GM12875 (cell line): ENCODE measurements at regions not wholly inside any gene's neighbourhood (a gene's known extent, or its start where the extent isn't known, plus 50 kb on each side); places are given as distances from the start of the nearest gene placed in this dataset.

Experiments used
- H3K4me3 ChIP-seq: one replicate; pipeline ENCODE4 v1.5.1; 2011; ENCODE audit warnings: low read depth, low read length, control low read depth
- TF ChIP-seq, protein P1 (sequence below): IDR thresholded peaks from 2 replicates; pipeline ENCODE4 v1.5.1; 2011; ENCODE audit warnings: low read depth, mild to moderate bottlenecking, control low read depth, inconsistent platforms, low read length, moderate library complexity, borderline replicate concordance; ENCODE audit not compliant: insufficient read depth

DNA sequence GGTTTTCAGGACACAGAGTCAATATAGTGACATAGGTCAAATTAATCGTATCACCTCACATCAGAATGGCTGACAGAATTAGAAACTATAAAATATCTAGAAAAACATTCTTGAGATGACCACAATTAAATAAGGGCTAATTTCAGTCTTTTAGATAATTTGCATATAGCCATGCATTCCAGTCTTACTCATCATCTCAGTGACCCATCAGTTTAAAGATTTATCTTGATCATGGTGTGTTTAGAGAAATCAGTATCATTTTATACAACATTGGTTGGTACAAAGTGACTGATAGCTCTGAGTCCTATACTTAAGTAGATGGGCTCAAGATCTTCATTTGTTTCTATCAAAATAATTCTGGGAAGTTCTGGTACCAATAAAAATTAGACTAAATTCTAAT, 262.3 kb upstream of the SNX7 start:
- H3K4me3 ChIP-seq: no peak overlapping the region
- TF ChIP-seq, protein P1, sequence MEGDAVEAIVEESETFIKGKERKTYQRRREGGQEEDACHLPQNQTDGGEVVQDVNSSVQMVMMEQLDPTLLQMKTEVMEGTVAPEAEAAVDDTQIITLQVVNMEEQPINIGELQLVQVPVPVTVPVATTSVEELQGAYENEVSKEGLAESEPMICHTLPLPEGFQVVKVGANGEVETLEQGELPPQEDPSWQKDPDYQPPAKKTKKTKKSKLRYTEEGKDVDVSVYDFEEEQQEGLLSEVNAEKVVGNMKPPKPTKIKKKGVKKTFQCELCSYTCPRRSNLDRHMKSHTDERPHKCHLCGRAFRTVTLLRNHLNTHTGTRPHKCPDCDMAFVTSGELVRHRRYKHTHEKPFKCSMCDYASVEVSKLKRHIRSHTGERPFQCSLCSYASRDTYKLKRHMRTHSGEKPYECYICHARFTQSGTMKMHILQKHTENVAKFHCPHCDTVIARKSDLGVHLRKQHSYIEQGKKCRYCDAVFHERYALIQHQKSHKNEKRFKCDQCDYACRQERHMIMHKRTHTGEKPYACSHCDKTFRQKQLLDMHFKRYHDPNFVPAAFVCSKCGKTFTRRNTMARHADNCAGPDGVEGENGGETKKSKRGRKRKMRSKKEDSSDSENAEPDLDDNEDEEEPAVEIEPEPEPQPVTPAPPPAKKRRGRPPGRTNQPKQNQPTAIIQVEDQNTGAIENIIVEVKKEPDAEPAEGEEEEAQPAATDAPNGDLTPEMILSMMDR: no peak

- TF ChIP-seq, protein P1: no peak
- H3K4me3 ChIP-seq: no peak overlapping the region
Observed at GRCh38 chr1:98398649-98399048, 262.9 kb upstream of the SNX7 start.

DNA sequence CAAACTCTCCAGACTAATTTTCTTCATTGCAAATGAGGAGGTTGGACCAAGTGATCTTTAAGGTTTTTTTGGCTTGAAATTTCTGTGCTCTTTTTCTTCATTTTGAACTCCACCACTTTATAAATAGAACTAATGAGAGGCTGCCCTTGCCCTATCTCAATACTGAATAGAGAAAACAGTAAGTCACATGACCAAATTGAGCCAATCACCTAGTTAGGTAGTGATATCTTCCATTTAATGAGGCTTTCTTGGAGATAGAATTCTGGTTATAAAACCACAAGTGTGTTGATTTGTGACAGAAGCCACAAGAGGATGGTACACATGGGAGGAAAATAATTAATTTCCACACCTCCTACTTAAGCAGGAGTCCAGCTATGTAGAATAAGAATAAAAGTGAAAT, 263.4 kb upstream of the SNX7 start:
- no peak overlapping the region for H3K4me3 ChIP-seq
- TF ChIP-seq, protein P1: no peak

DNA sequence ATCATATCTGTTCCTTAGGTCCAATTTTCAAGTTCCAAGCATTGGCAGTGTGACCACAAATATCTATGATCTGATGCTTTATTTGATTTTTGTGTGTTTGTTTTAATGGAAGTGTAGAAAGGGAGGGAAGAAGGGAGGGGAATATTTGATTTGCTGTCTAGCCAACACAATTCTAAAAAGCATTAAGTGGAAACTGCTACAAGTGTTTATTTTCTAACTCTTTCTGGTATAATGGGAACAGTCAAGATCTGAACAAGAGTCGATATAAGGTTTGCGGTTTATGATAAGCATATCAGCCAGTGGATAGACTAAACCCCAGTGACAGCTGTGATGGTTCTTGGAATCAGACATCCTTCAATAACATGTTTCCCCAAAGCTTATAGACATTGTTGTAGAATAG, 267.8 kb upstream of the SNX7 start:
- no peak overlapping the region for H3K4me3 ChIP-seq
- TF ChIP-seq, protein P1: no peak

- no peak overlapping the region for H3K4me3 ChIP-seq
- TF ChIP-seq, protein P1: no peak
Observed at GRCh38 chr1:98391175-98391574, 270.3 kb upstream of the SNX7 start.

DNA sequence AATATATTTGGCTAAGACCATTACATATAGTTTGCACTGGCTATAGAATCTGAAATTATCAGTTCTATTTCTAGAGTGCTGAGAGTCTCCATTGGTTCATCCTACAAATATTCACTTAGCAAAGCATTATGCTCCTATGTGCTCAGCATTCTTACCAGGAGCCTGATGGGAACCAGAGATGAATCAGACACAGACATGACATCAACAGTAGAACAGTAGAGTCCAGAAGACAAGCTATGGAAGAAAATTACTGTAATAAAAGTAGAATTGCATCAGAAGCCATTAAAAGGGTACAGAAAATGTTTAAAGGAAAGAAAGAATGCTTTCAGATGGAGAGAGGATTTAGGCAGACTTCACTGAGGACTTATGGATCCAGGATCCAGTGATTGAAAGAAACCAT, 271.7 kb upstream of the SNX7 start:
- no peak overlapping the region for H3K4me3 ChIP-seq
- TF ChIP-seq, protein P1: no peak

DNA sequence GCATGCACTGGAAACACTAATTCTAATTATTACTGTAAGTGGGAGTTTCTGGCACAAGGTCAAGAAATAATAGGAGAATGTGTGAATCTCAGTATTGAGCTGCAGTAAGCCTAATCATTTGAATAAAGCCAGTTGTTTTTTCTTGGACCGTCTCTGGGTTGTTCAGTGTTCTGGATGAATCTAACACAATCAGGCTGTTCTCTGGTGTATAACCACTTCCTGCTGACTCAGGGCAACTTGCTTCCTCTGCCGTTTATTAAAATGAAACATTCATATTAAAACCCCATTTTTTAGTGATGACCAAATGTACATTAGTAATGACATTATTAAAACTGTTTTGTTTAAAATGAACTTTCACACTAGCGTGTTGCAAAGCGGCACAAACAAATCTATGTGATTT, 273.1 kb upstream of the SNX7 start:
- H3K4me3 ChIP-seq: no peak overlapping the region
- TF ChIP-seq, protein P1: no peak
